Ovary (tissue), 3 donors: ENCODE measurements at regions not wholly inside any gene's neighbourhood (a gene's known extent, or its start where the extent isn't known, plus 50 kb on each side); places are given as distances from the start of the nearest gene placed in this dataset.

Source experiments
- CTCF ChIP-seq, 3 donors: fragments of 450-650 bp in 2 of 3; fragments of 200-600 bp in 1 of 3; IDR thresholded peaks; one replicate each; pipeline versions ENCODE4 v1.5.1 to v1.8.0; 2016 to 2022; ENCODE audit warnings: antibody characterized with exemption in 3 of 3, mild to moderate bottlenecking in 1 of 3
- POLR2A ChIP-seq: fragments of 450-650 bp; IDR thresholded peaks from one replicate; pipeline ENCODE4 v1.6.1; 2017; ENCODE audit warnings: antibody characterized with exemption, mild to moderate bottlenecking, moderate library complexity
- donor health status: DM: no; HTN: no; CAD: no.

- no peak for TF ChIP-seq POLR2A
- no peak for TF ChIP-seq CTCF (IDR thresholded peaks at IDR 0.05)
These were observed 100.6 kb upstream of the PNPLA4 start for GRCh38 chrX:8027827-8028226.
